ENCODE measurements at regions not wholly inside any gene's neighbourhood (a gene's known extent, or its start where the extent isn't known, plus 50 kb on each side); places are given as distances from the start of the nearest gene placed in this dataset.

DNA sequence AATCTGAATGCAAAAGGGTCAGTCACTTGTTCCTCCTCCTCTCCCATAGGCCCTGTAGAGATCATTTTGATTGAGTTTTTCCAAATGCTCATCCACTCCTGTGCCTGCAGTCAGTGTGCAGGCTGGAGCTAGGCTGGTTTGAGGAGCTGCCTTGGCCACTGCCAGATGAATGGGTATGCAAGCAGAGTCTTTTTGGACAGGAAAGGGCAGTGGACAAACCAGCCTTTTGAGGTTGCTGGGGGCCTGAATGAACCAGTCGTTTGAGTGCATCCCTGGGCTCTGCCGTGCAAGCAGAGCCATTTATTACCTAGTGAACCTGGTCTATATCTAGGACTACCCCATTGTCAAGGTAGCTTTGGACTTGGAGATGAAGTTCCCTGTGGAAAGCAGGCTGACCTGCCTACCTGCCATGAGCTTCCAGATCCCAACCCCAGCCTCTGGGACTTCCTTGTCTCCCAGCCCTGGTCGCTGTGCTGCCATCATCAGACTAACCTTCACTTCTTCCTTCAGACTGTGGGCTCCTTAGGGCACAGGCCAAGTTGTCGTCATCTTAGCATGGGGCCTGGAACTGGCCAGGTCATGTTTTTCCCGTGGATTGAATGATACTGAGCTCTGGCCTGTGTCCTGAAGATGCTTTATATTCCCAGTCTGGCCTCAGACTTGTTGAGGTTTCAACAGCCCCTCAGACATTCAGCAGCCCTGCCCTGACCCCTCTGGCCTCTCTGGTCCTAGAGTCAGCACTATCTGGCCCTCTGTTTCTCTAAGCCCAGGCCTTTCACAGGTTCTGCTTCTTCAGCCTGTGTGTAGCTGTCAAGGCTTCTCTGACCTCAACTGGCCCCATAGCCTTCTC, 55.5 kb upstream of the PRR23C start:
- TF ChIP-seq ZNF274 (IDR thresholded peaks at IDR 0.05; ENCODE audit: low read length) (no peak), ZNF274 (tag by site-specific recombination; IDR thresholded peaks at IDR 0.05; ENCODE audit: borderline replicate concordance) (no peak), ZNF548 (tag by site-specific recombination; IDR thresholded peaks at IDR 0.05) (no peak), MEIS1 (CRISPR knock-in tag; IDR thresholded peaks at IDR 0.05; ENCODE audit: borderline replicate concordance) (no peak), ZFP37 (tag by site-specific recombination; IDR thresholded peaks at IDR 0.05) (no peak), ZNF140 (tag by site-specific recombination; IDR thresholded peaks at IDR 0.05) (no peak), ZNF530 (tag by site-specific recombination; IDR thresholded peaks at IDR 0.05; ENCODE audit: low read depth) (no peak), ZIC2 (tag by site-specific recombination; IDR thresholded peaks at IDR 0.05) (no peak), ATF2 (tag by site-specific recombination; IDR thresholded peaks at IDR 0.05; ENCODE audit: low read depth) (no peak)
- TF ChIP-seq, protein P1, sequence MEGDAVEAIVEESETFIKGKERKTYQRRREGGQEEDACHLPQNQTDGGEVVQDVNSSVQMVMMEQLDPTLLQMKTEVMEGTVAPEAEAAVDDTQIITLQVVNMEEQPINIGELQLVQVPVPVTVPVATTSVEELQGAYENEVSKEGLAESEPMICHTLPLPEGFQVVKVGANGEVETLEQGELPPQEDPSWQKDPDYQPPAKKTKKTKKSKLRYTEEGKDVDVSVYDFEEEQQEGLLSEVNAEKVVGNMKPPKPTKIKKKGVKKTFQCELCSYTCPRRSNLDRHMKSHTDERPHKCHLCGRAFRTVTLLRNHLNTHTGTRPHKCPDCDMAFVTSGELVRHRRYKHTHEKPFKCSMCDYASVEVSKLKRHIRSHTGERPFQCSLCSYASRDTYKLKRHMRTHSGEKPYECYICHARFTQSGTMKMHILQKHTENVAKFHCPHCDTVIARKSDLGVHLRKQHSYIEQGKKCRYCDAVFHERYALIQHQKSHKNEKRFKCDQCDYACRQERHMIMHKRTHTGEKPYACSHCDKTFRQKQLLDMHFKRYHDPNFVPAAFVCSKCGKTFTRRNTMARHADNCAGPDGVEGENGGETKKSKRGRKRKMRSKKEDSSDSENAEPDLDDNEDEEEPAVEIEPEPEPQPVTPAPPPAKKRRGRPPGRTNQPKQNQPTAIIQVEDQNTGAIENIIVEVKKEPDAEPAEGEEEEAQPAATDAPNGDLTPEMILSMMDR (tag by site-specific recombination; IDR thresholded peaks at IDR 0.05) = no peak
